ENCODE measurements at regions not wholly inside any gene's neighbourhood (a gene's known extent, or its start where the extent isn't known, plus 50 kb on each side); places are given as distances from the start of the nearest gene placed in this dataset.

GRCh38 chr14:49366416-49366815 is 219.8 kb downstream of the RPS29 start:
- Mint-ChIP-seq H3K9me3 (no peaks in the 10 kb centered on the region), H3K36me3 (ENCODE audit: low read depth) (no peaks in the 10 kb centered on the region), H3K4me1 (ENCODE audit: low read depth) (no peaks in the 10 kb centered on the region), H3K27ac (no peak overlapping the region), H3K27me3 (peaks cover 7% of the 10 kb centered on the region), H3K4me3 (no peak overlapping the region)
- no peak for DNase-seq

DNA sequence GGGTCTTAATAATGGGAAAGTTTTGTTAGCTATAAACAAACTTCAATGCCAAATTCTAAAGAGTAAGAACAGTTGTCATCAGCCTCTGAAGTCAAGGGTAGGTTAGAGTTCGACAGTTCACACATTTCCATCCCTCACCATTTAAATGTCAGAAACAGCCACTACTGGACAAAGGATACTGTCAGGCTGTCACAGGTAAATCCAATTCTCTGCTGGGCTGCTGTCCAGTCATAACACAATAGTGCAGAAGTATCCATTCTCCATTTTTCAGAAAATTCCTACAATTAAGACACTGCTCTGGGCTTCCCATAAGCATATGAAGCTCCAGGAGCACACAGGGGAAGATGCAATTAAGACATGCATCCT is 221.4 kb downstream of the RPS29 start:
- Mint-ChIP-seq H3K4me3 (no peak overlapping the region), H3K27me3 (peaks cover 3% of the 10 kb centered on the region), H3K4me1 (ENCODE audit: low read depth) (no peaks in the 10 kb centered on the region), H3K27ac (no peak overlapping the region), H3K9me3 (peaks cover 3% of the 10 kb centered on the region), H3K36me3 (ENCODE audit: low read depth) (no peaks in the 10 kb centered on the region)
- DNase-seq = no peak

- DNase-seq = no peak
- H3K27ac Mint-ChIP-seq = no peak overlapping the region
- H3K9me3 Mint-ChIP-seq = peaks cover 4% of the 10 kb centered on the region
- H3K36me3 Mint-ChIP-seq (ENCODE audit: low read depth) = no peaks in the 10 kb centered on the region
- no peak overlapping the region for H3K4me3 Mint-ChIP-seq
- H3K27me3 Mint-ChIP-seq = peaks cover 4% of the 10 kb centered on the region
- no peaks in the 10 kb centered on the region for H3K4me1 Mint-ChIP-seq (ENCODE audit: low read depth)
Observed at GRCh38 chr14:49363821-49364751, 222.1 kb downstream of the RPS29 start.

DNA sequence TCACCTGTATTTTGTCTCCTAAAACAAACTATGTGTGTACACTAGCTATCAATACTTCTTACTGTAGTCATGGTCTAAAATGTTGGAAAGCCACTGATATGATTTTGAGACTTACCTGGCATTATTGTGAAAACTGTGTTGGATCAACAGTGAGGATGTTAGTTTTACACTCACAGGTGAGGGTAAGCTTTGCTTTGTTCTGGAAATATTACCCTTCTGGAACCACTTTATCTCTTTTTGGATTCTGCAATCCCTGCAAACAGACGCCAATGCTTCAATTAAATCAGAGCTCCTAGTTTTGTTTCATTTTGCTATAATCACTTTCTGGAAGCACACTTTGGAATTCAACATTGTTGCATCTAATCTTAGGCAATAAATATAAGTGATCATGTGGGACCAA is 223.3 kb downstream of the RPS29 start:
- Mint-ChIP-seq H3K9me3 (peaks cover 5% of the 10 kb centered on the region), H3K36me3 (ENCODE audit: low read depth) (no peaks in the 10 kb centered on the region), H3K4me3 (no peak overlapping the region), H3K27me3 (peaks cover 9% of the 10 kb centered on the region), H3K27ac (no peak overlapping the region), H3K4me1 (ENCODE audit: low read depth) (no peaks in the 10 kb centered on the region)
- DNase-seq = no peak

DNA sequence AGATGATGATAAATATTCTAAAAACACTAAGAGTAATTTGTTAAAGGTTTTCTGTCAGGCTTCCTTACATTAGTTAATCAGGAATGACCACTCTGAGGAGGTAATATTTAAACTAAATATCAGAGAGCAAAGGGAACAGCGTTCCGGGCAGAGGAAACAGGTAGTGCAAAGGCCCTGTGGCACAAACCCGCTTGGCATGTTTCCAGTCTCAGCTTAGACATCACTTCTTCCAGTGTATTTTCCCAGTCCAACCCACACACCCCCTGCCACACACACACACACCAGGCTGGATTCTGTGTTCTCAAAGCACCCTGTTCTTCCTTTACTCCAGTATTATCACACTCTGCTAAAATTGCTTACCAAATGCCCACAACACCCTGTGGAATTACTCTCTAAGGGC is 247.1 kb downstream of the RPS29 start:
- Mint-ChIP-seq H3K27me3 (peaks cover 17% of the 10 kb centered on the region), H3K36me3 (ENCODE audit: low read depth) (no peaks in the 10 kb centered on the region), H3K4me1 (ENCODE audit: low read depth) (no peaks in the 10 kb centered on the region), H3K4me3 (no peak overlapping the region), H3K9me3 (no peaks in the 10 kb centered on the region), H3K27ac (no peak overlapping the region)
- no peak for DNase-seq

- DNase-seq = no peak
- Mint-ChIP-seq H3K9me3 (no peaks in the 10 kb centered on the region), H3K4me3 (no peak overlapping the region), H3K4me1 (ENCODE audit: low read depth) (no peaks in the 10 kb centered on the region), H3K36me3 (ENCODE audit: low read depth) (no peaks in the 10 kb centered on the region), H3K27ac (no peak overlapping the region), H3K27me3 (peaks cover 15% of the 10 kb centered on the region)
Observed at GRCh38 chr14:49319810-49320209, 266.4 kb downstream of the RPS29 start.

DNA sequence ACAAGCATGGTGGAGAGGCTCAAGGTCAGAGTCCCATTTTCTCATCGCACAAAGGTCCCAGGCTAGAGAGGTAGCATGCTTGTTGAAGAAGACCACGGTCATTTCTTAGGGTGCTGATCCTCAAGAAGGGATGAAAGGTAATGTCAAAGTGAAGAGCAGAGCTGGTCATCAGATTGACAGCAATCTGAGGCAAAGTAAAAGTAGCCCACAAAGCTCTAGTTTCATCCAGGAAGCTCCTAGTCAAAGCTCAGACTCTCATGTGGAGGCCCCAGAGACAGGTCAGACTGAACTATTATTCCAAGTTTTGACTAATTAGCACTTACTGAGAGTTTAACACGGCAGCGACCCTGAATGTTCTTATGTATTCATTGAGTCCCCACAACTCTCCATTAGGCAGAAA is 270.6 kb downstream of the RPS29 start:
- Mint-ChIP-seq H3K27ac (no peak overlapping the region), H3K36me3 (ENCODE audit: low read depth) (no peaks in the 10 kb centered on the region), H3K27me3 (peaks cover 6% of the 10 kb centered on the region)

DNA sequence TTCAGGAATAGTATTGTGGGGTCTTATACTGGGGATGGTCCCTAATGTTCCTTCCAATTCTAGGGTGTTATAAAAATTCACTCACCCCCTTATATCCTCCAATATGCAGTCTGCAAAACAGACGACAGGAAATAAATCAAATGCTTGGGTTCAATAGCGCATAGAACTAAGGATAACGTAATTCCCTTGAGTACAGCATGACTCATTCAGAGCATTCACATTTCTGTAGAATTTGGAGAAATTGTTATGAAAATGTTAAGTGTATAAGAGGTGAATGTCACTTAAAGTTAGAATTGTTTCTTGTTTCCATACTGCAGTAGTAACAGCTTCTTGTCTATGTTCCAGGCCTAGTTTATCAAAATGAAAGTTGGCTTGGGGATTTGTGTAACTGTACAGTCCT is 271.4 kb downstream of the RPS29 start:
- H3K4me1 Mint-ChIP-seq (ENCODE audit: low read depth) = no peaks in the 10 kb centered on the region
- no peak overlapping the region for H3K4me3 Mint-ChIP-seq

More for the DNA sequence above, 270.6 kb downstream of the RPS29 start:
- DNase-seq = no peak
- no peak overlapping the region for H3K4me3 Mint-ChIP-seq
- H3K9me3 Mint-ChIP-seq = no peaks in the 10 kb centered on the region
- H3K4me1 Mint-ChIP-seq (ENCODE audit: low read depth) = no peaks in the 10 kb centered on the region

GRCh38 chr14:49313108-49313507 is 273.1 kb downstream of the RPS29 start:
- no peak overlapping the region for H3K4me3 Mint-ChIP-seq
- H3K9me3 Mint-ChIP-seq = no peaks in the 10 kb centered on the region
- no peaks in the 10 kb centered on the region for H3K27me3 Mint-ChIP-seq
- DNase-seq = no peak
- no peaks in the 10 kb centered on the region for H3K36me3 Mint-ChIP-seq (ENCODE audit: low read depth)
- no peak overlapping the region for H3K27ac Mint-ChIP-seq
- H3K4me1 Mint-ChIP-seq (ENCODE audit: low read depth) = no peaks in the 10 kb centered on the region

More for the DNA sequence above, 271.4 kb downstream of the RPS29 start:
- Mint-ChIP-seq H3K27ac (no peak overlapping the region), H3K36me3 (ENCODE audit: low read depth) (no peaks in the 10 kb centered on the region), H3K9me3 (no peaks in the 10 kb centered on the region), H3K27me3 (no peaks in the 10 kb centered on the region)
- no peak for DNase-seq

DNA sequence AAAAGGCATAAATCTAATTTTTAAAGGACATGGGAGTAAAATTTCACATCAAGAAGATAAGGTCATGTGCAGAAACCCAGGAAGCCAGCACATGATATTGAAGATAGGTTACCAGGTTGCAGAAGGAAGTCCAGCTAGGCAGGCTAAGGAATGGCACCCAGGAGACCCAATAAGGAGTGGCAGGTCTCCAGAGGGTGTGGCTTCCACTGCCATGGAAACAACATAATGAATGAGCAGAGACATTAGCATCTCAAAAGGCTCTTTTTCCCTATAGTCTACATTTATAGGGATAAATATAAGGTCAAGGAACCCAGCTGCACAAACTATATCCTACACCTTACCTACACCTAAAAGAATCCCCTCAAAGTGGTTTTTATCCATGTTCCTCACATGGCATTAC is 275.9 kb downstream of the RPS29 start:
- Mint-ChIP-seq H3K9me3 (no peaks in the 10 kb centered on the region), H3K27ac (no peak overlapping the region), H3K4me1 (ENCODE audit: low read depth) (no peaks in the 10 kb centered on the region), H3K27me3 (peaks cover 3% of the 10 kb centered on the region), H3K36me3 (ENCODE audit: low read depth) (no peaks in the 10 kb centered on the region), H3K4me3 (no peak overlapping the region)
- no peak for DNase-seq

DNA sequence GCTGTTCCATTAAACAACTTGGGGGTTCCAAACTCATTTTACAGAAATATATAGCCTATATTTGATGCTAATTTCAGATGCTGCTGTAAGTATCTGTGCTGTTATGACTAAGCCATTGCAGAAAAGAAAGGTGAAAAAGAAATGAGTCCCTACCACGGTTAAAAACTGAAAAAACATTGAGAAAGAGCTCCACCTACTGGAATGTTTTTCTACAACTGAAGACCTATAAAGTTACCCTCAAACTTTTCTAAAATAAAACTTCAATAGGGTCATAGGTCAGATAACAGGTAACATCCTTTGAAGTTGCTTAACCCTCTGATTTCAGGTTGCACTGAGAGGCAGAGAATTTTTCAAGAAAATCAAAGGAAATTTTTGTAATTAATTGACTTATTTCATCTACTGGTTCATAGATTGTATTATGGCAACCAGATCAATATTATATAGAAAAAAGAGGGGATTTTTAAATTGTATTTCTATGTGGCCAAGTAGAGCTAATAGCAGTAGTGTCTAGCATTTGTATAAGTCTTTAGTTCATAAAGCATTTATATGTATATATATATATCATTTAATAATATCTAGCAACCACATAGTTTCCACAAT is 279.9 kb downstream of the RPS29 start:
- peaks cover 3% of the 10 kb centered on the region for H3K27me3 Mint-ChIP-seq
- H3K4me3 Mint-ChIP-seq = no peak overlapping the region
- no peak overlapping the region for H3K27ac Mint-ChIP-seq
- DNase-seq = no peak
- no peaks in the 10 kb centered on the region for H3K4me1 Mint-ChIP-seq (ENCODE audit: low read depth)
- no peaks in the 10 kb centered on the region for H3K9me3 Mint-ChIP-seq
- H3K36me3 Mint-ChIP-seq (ENCODE audit: low read depth) = no peaks in the 10 kb centered on the region

GRCh38 chr14:49303946-49304516 is 282.1 kb downstream of the RPS29 start:
- H3K36me3 Mint-ChIP-seq (ENCODE audit: low read depth) = no peaks in the 10 kb centered on the region
- H3K27me3 Mint-ChIP-seq = peaks cover 6% of the 10 kb centered on the region
- no peaks in the 10 kb centered on the region for H3K4me1 Mint-ChIP-seq (ENCODE audit: low read depth)
- DNase-seq = no peak
- no peak overlapping the region for H3K27ac Mint-ChIP-seq
- H3K9me3 Mint-ChIP-seq = no peaks in the 10 kb centered on the region
- no peak overlapping the region for H3K4me3 Mint-ChIP-seq

- Mint-ChIP-seq H3K27ac (no peak overlapping the region), H3K27me3 (peaks cover 6% of the 10 kb centered on the region), H3K4me1 (ENCODE audit: low read depth) (no peaks in the 10 kb centered on the region), H3K4me3 (no peak overlapping the region), H3K36me3 (ENCODE audit: low read depth) (no peaks in the 10 kb centered on the region), H3K9me3 (no peaks in the 10 kb centered on the region)
- DNase-seq = no peak
Observed at GRCh38 chr14:49297102-49297501, 289.1 kb downstream of the RPS29 start.

DNA sequence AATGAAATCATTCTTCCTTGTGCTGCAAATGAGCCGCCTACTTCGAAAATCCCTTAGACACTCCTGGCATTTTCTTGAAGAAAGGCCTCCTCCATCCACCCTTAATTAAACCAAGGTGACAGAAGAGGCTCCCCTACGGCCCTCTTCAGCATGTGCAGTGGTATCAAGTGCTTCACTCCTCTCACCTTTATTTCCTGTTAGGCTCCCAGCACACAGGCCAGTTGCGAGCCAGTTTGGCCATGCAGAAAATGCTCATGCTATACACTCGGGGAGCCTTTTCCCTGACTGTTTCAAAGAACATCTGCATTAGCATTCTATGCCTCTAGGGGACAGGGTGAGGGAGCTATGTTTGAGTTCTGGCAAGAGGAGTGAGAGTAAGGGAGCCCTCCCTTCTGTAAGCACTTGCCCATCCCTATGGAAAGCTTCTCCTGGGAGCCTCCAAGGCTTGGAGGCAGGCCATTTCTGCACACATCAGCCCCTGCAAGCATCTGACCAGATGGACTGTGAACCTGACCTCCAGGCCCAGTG is 291.5 kb downstream of the RPS29 start:
- H3K27me3 Mint-ChIP-seq = peaks cover 6% of the 10 kb centered on the region
- no peaks in the 10 kb centered on the region for H3K9me3 Mint-ChIP-seq
- no peak for DNase-seq
- H3K27ac Mint-ChIP-seq = no peak overlapping the region
- no peaks in the 10 kb centered on the region for H3K36me3 Mint-ChIP-seq (ENCODE audit: low read depth)
- no peak overlapping the region for H3K4me3 Mint-ChIP-seq
- H3K4me1 Mint-ChIP-seq (ENCODE audit: low read depth) = no peaks in the 10 kb centered on the region

GRCh38 chr14:49287004-49287403 is 299.2 kb downstream of the RPS29 start:
- no peak overlapping the region for H3K4me3 Mint-ChIP-seq
- peaks cover 11% of the 10 kb centered on the region for H3K27me3 Mint-ChIP-seq
- no peak overlapping the region for H3K27ac Mint-ChIP-seq
- H3K4me1 Mint-ChIP-seq (ENCODE audit: low read depth) = no peaks in the 10 kb centered on the region
- H3K36me3 Mint-ChIP-seq (ENCODE audit: low read depth) = no peaks in the 10 kb centered on the region
- no peaks in the 10 kb centered on the region for H3K9me3 Mint-ChIP-seq
- no peak for DNase-seq
